Mesenchymal stem cell (in vitro differentiated cells and primary cell): ENCODE measurements at regions not wholly inside any gene's neighbourhood (a gene's known extent, or its start where the extent isn't known, plus 50 kb on each side); places are given as distances from the start of the nearest gene placed in this dataset.
A peak's percentile ranks its signal among the peaks of the same experiment; 100 is the strongest.

Experiments used
- DNase-seq: peaks from one replicate; pipeline ENCODE4 v3.0.0-alpha.2; 2013
- H2AFZ ChIP-seq: one replicate; pipeline ENCODE4 v1.6.1; 2013; ENCODE audit warnings: low read depth, mild to moderate bottlenecking, control low read depth, inconsistent platforms, low read length, moderate library complexity
- H2AK5ac ChIP-seq: 2 replicates; pipeline ENCODE4 v1.6.1; 2013; ENCODE audit warnings: low read length, moderate library complexity, mild to moderate bottlenecking, inconsistent platforms; ENCODE audit not compliant: severe bottlenecking
- H2BK120ac ChIP-seq: one replicate; pipeline ENCODE4 v1.6.1; 2013; ENCODE audit warnings: low read depth, mild to moderate bottlenecking, inconsistent platforms, low read length, moderate library complexity
- H2BK12ac ChIP-seq, 2 experiments: one replicate each; pipeline ENCODE4 v1.6.1; 2013; ENCODE audit warnings: inconsistent platforms in 2 of 2, low read length in 2 of 2, mild to moderate bottlenecking in 2 of 2, moderate library complexity in 2 of 2, control low read depth in 1 of 2
- H2BK15ac ChIP-seq: one replicate; pipeline ENCODE4 v1.6.1; 2013; ENCODE audit warnings: mild to moderate bottlenecking, low read depth, inconsistent platforms; ENCODE audit not compliant: poor library complexity, severe bottlenecking
- H2BK5ac ChIP-seq: 2 replicates; pipeline ENCODE4 v1.6.1; 2013; ENCODE audit warnings: low read depth, mild to moderate bottlenecking, low read length, control low read depth, inconsistent platforms; ENCODE audit not compliant: poor library complexity, severe bottlenecking
- H3K14ac ChIP-seq, 2 experiments: one replicate each; pipeline ENCODE4 v1.6.1; 2013; ENCODE audit warnings: inconsistent platforms in 2 of 2, low read length in 2 of 2, control low read depth in 1 of 2, mild to moderate bottlenecking in 1 of 2, moderate library complexity in 1 of 2
- H3K18ac ChIP-seq, 2 experiments: one replicate each; pipeline ENCODE4 v1.6.1; 2013; ENCODE audit warnings: inconsistent platforms in 2 of 2, low read length in 2 of 2, control low read depth in 1 of 2, low read depth in 1 of 2, mild to moderate bottlenecking in 1 of 2
- H3K23ac ChIP-seq, 2 experiments: one replicate each; pipeline ENCODE4 v1.6.1; 2013; ENCODE audit warnings: inconsistent platforms in 2 of 2, low read length in 2 of 2, mild to moderate bottlenecking in 2 of 2, moderate library complexity in 2 of 2, control low read depth in 1 of 2
- H3K27ac ChIP-seq: 2 replicates; pipeline ENCODE4 v1.5.1; 2013; ENCODE audit warnings: mild to moderate bottlenecking, moderate library complexity, low read length, control low read depth, inconsistent platforms; ENCODE audit not compliant: poor library complexity, severe bottlenecking
- H3K27me3 ChIP-seq, 2 experiments: 2 replicates each; pipeline versions ENCODE4 v1.6.1 to v1.7.0; 2013; ENCODE audit warnings: low read length in 2 of 2, mild to moderate bottlenecking in 2 of 2, moderate library complexity in 2 of 2, control low read depth in 1 of 2, inconsistent platforms in 1 of 2; ENCODE audit not compliant: control insufficient read depth in 1 of 2, insufficient read depth in 1 of 2
- H3K36me3 ChIP-seq, 2 experiments: 2 replicates each; pipeline versions ENCODE4 v1.6.1 to v1.7.0; 2013; ENCODE audit warnings: low read length in 2 of 2, control low read depth in 1 of 2, inconsistent platforms in 1 of 2, low read depth in 1 of 2, mild to moderate bottlenecking in 1 of 2; ENCODE audit not compliant: insufficient read depth in 2 of 2, control insufficient read depth in 1 of 2
- H3K4ac ChIP-seq, 2 experiments: one replicate each; pipeline ENCODE4 v1.6.1; 2013; ENCODE audit warnings: inconsistent platforms in 2 of 2, low read length in 2 of 2, mild to moderate bottlenecking in 2 of 2, moderate library complexity in 2 of 2, control low read depth in 1 of 2, low read depth in 1 of 2
- H3K4me1 ChIP-seq: 2 replicates; pipeline ENCODE4 v1.6.1; 2013; ENCODE audit warnings: low read depth, low read length, control low read depth; ENCODE audit not compliant: control insufficient read depth, insufficient read depth
- H3K4me2 ChIP-seq: 2 replicates; pipeline ENCODE4 v1.6.1; 2013; ENCODE audit warnings: low read length, mild to moderate bottlenecking, inconsistent platforms; ENCODE audit not compliant: poor library complexity, severe bottlenecking
- H3K4me3 ChIP-seq, 2 experiments: 2 replicates each; pipeline versions ENCODE4 v1.5.1 to v1.7.0; 2013; ENCODE audit warnings: low read length in 2 of 2, mild to moderate bottlenecking in 2 of 2, control low read depth in 1 of 2, low read depth in 1 of 2; ENCODE audit not compliant: insufficient read depth in 1 of 2
- H3K79me1 ChIP-seq: replicated peaks from 2 replicates; pipeline ENCODE4 v1.6.1; 2013; ENCODE audit warnings: mild to moderate bottlenecking, control low read depth, low read length, inconsistent platforms; ENCODE audit not compliant: poor library complexity, severe bottlenecking
- H3K9ac ChIP-seq: 2 replicates; pipeline ENCODE4 v1.7.0; 2013; ENCODE audit warnings: mild to moderate bottlenecking, low read length, moderate library complexity
- H3K9me3 ChIP-seq: 2 replicates; pipeline ENCODE4 v1.7.0; 2013; ENCODE audit warnings: mild to moderate bottlenecking, low read length; ENCODE audit not compliant: control insufficient read depth
- H4K8ac ChIP-seq: one replicate; pipeline ENCODE4 v1.6.1; 2013; ENCODE audit warnings: inconsistent platforms, mild to moderate bottlenecking, low read length, moderate library complexity
- H4K91ac ChIP-seq: one replicate; pipeline ENCODE4 v1.6.1; 2013; ENCODE audit warnings: mild to moderate bottlenecking, low read length, inconsistent platforms
- WGBS: methylation state at CpG from one replicate; pipeline ENCODE4 v1.1.7; 2013; ENCODE audit warnings: mixed read lengths; 5-methylcytosine and 5-hydroxymethylcytosine counted together

DNA sequence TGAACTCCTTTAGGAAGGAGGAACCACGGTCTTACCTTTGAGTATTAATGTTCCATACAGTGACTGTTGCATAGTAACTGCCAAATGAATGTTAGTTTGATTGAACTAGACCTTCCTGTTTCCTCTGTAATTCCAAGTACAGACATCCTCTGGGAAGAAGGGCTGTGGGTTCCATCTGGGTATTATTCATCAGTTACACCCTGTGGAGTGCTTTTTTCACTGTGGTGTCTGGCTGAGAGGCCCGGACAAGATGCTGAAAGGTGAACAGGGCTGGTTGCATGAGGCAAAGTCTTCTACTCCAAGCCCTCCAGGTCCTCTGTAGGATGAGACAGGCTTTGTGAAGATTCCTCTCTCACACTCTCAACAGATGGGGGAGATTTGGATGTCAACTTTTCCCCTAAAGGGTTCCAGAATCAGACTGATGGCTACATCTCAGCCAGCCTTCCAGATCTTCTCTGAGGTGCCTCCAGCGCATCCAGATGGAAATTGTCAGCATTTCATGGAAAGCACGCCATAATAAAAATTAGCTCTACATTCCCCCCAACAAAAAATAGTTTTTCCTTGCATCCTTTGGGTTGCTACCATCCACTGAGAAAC is 230.9 kb downstream of the GAS1 start:
- no peak overlapping the region for H2AFZ ChIP-seq
- H2BK15ac ChIP-seq: no peak overlapping the region
- no peak overlapping the region for H3K9ac ChIP-seq
- H2BK120ac ChIP-seq: no peak overlapping the region
- H3K4ac ChIP-seq: no peak overlapping the region
- H3K18ac ChIP-seq: no peak overlapping the region
- WGBS: 100% methylated on average over 2 of the region's 4 CpGs
- no peaks in the 10 kb centered on the region for H3K9me3 ChIP-seq
- H2BK5ac ChIP-seq: no peak overlapping the region
- no peaks in the 10 kb centered on the region for H3K36me3 ChIP-seq
- no peak overlapping the region for H2AK5ac ChIP-seq
- no peak overlapping the region for H3K23ac ChIP-seq
- no peaks in the 10 kb centered on the region for H3K79me1 ChIP-seq
- no peak overlapping the region for H3K14ac ChIP-seq
- DNase-seq: no peak
- H3K4me1 ChIP-seq: peaks cover 2% of the 10 kb centered on the region
- no peak overlapping the region for H4K8ac ChIP-seq
- H4K91ac ChIP-seq: no peak overlapping the region
- H3K27me3 ChIP-seq: no peaks in the 10 kb centered on the region
- H2BK12ac ChIP-seq: no peak overlapping the region
- no peak overlapping the region for H3K27ac ChIP-seq
- H3K4me2 ChIP-seq: no peak overlapping the region
- H3K4me3 ChIP-seq: no peak overlapping the region

DNA sequence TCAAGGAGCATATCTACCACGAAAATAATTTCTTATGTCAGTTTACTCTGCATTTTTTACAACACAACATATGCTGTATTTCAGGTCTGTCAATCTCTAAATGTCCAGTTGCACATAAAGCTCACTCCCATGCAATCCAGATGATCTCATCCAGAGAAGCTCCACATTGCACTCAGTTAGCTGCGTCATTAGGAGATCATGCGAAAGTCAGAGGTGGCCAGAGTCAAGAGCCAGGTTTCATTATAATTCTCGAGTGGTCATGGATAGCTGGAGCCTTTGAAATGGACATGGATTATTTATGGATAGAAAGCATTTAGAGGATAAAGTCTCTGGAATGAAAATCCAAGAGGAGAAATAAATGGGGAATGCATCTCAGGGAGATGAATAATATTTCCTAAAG is 232.3 kb downstream of the GAS1 start:
- Histone ChIP-seq H3K4me2 (no peak overlapping the region), H3K4me3 (no peak overlapping the region), H3K9ac (peak overlapping the region; percentile 78), H3K4me1 (no peaks in the 10 kb centered on the region), H3K23ac (no peak overlapping the region), H2AK5ac (no peak overlapping the region), H3K27ac (no peak overlapping the region), H2BK12ac (no peak overlapping the region), H2BK120ac (no peak overlapping the region), H2BK5ac (no peak overlapping the region), H2BK15ac (no peak overlapping the region), H3K18ac (no peak overlapping the region), H3K9me3 (no peaks in the 10 kb centered on the region), H2AFZ (no peak overlapping the region), H3K36me3 (no peaks in the 10 kb centered on the region), H4K91ac (no peak overlapping the region), H3K79me1 (no peaks in the 10 kb centered on the region), H3K27me3 (no peaks in the 10 kb centered on the region), H3K4ac (no peak overlapping the region), H4K8ac (no peak overlapping the region), H3K14ac (no peak overlapping the region)
- peak; percentile 59 for DNase-seq
- 65% methylated on average over 4 of the region's 4 CpGs for WGBS

DNA sequence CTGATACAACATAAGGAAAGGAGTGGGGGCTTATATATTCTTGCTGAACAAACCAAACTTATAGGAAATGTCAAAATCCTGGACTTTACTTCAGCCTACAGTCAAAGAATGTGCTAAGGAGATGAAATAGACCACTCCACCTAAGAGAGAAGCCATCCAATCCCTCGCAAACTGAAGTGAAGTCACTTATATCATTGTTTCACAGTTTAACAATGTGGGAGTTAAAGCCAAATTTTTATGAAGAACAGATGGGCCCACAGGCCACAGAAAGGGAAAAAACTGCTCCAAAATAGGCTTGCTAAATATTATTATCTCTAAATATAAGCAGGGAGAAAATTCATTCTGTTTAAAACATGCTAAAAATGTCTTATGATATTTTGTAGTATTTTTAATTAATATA is 233.3 kb downstream of the GAS1 start:
- 60% methylated on average over 1 of the region's 1 CpG for WGBS

DNA sequence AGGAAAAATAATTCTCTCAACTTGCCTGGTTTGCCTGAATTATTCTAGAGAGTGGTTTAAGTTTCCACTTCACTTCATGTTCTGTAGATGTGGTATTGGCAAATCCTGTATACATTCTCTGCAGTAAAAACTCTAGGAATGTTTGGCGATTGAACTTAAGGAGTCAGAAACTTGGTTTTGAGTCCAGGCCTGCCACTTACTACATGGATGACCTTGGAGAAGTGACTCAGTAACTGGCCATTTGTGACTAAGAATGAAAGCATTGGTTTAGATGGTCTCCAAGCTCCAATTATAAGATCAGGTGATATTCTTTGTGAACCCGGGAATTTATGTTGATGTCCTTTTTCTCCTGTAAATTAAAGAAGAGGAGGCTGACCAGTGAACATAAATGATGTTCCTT is 233.8 kb downstream of the GAS1 start:
- Histone ChIP-seq H2BK15ac (no peak overlapping the region), H2BK12ac (no peak overlapping the region), H2AK5ac (no peak overlapping the region), H3K14ac (no peak overlapping the region), H3K4me1 (no peaks in the 10 kb centered on the region), H3K23ac (no peak overlapping the region), H2AFZ (no peak overlapping the region), H2BK5ac (no peak overlapping the region), H3K4ac (no peak overlapping the region), H4K91ac (no peak overlapping the region), H3K9ac (peak overlapping the region; percentile 78), H2BK120ac (no peak overlapping the region), H3K18ac (no peak overlapping the region), H3K27ac (no peak overlapping the region), H3K9me3 (no peaks in the 10 kb centered on the region), H3K4me2 (no peak overlapping the region), H4K8ac (no peak overlapping the region), H3K4me3 (no peak overlapping the region), H3K36me3 (no peaks in the 10 kb centered on the region), H3K27me3 (no peaks in the 10 kb centered on the region), H3K79me1 (no peaks in the 10 kb centered on the region)
- 70% methylated on average over 2 of the region's 2 CpGs for WGBS
- DNase-seq: peak; percentile 35

More for the DNA sequence above, 233.3 kb downstream of the GAS1 start:
- Histone ChIP-seq H3K9me3 (no peaks in the 10 kb centered on the region), H3K4me1 (no peaks in the 10 kb centered on the region), H2AK5ac (no peak overlapping the region), H2BK15ac (no peak overlapping the region), H2BK120ac (no peak overlapping the region), H3K14ac (no peak overlapping the region), H3K9ac (peak overlapping the region; percentile 78), H3K79me1 (no peaks in the 10 kb centered on the region), H3K36me3 (no peaks in the 10 kb centered on the region), H4K8ac (no peak overlapping the region), H3K27me3 (no peaks in the 10 kb centered on the region), H3K18ac (no peak overlapping the region), H3K23ac (no peak overlapping the region), H3K4me3 (no peak overlapping the region), H4K91ac (no peak overlapping the region), H2BK5ac (no peak overlapping the region), H2AFZ (no peak overlapping the region), H3K4ac (no peak overlapping the region), H3K27ac (no peak overlapping the region), H3K4me2 (no peak overlapping the region), H2BK12ac (no peak overlapping the region)
- no peak for DNase-seq
